Keratinocyte (primary cell): ENCODE measurements at regions not wholly inside any gene's neighbourhood (a gene's known extent, or its start where the extent isn't known, plus 50 kb on each side); places are given as distances from the start of the nearest gene placed in this dataset.
"Not testable (repeated sequence)": the region's sequence is repeated elsewhere in the genome, so short reads cannot be mapped to it uniquely, and the experiment has no call there.

Experiments used
- DNase-seq: peaks from one replicate; pipeline ENCODE4 v3.0.0-alpha.2; 2011; ENCODE audit warnings: low read depth, missing footprints, low spot score
- FAIRE-seq: peaks from 2 replicates; lab custom pipeline; 2011; peaks lifted over from hg19 to GRCh38; lab: Jason Lieb, UNC
- H2AFZ ChIP-seq: 2 replicates; pipeline ENCODE4 v1.6.0; 2012; ENCODE audit warnings: low read length, control low read depth, inconsistent platforms; ENCODE audit not compliant: control insufficient read depth
- H3K27ac ChIP-seq: 2 replicates; pipeline ENCODE4 v1.5.1; 2011; ENCODE audit warnings: low read length; ENCODE audit not compliant: control insufficient read depth, insufficient read depth
- H3K27me3 ChIP-seq: 3 replicates; pipeline ENCODE4 v1.6.0; 2011; ENCODE audit warnings: low read length; ENCODE audit not compliant: control insufficient read depth, insufficient read depth; ENCODE audit errors: extremely low read depth
- H3K36me3 ChIP-seq, 2 experiments: 2 replicates in 1 of 2; 3 replicates in 1 of 2; pipeline ENCODE4 v1.5.1; 2011; ENCODE audit warnings: low read length in 2 of 2, mild to moderate bottlenecking in 1 of 2; ENCODE audit not compliant: control insufficient read depth in 2 of 2, insufficient read depth in 2 of 2; ENCODE audit errors: extremely low read depth in 1 of 2
- H3K4me1 ChIP-seq: 3 replicates; pipeline ENCODE4 v1.5.1; 2011; ENCODE audit warnings: low read length; ENCODE audit not compliant: control insufficient read depth, insufficient read depth; ENCODE audit errors: extremely low read depth
- H3K4me2 ChIP-seq: 3 replicates; pipeline ENCODE4 v1.6.0; 2011; ENCODE audit warnings: low read depth, low read length; ENCODE audit not compliant: control insufficient read depth, insufficient read depth; ENCODE audit errors: extremely low read depth
- H3K4me3 ChIP-seq, 3 experiments: fragments of 200-600 bp in 1 of 3; sonication (generic) in 1 of 3; 2 replicates in 2 of 3; 3 replicates in 1 of 3; pipeline ENCODE4 v1.5.1; 2011 to 2016; ENCODE audit warnings: low read length in 3 of 3, mild to moderate bottlenecking in 3 of 3, control low read depth in 2 of 3, inconsistent platforms in 1 of 3, low read depth in 1 of 3, mixed read lengths in 1 of 3, mixed run types in 1 of 3, moderate library complexity in 1 of 3; ENCODE audit not compliant: control insufficient read depth in 2 of 3, insufficient read depth in 2 of 3; ENCODE audit errors: extremely low read depth in 1 of 3
- H3K79me2 ChIP-seq: 2 replicates; pipeline ENCODE4 v1.6.0; 2012; ENCODE audit warnings: low read length; ENCODE audit not compliant: control insufficient read depth, insufficient read depth
- H3K9ac ChIP-seq: 3 replicates; pipeline ENCODE4 v1.6.0; 2011; ENCODE audit warnings: low read length; ENCODE audit not compliant: control insufficient read depth, insufficient read depth; ENCODE audit errors: extremely low read depth
- H3K9me1 ChIP-seq: 3 replicates; pipeline ENCODE4 v1.6.0; 2011; ENCODE audit warnings: low read length; ENCODE audit not compliant: control insufficient read depth, insufficient read depth; ENCODE audit errors: extremely low read depth
- H3K9me3 ChIP-seq: 2 replicates; pipeline ENCODE4 v1.5.1; 2012; ENCODE audit warnings: low read depth, low read length; ENCODE audit not compliant: control insufficient read depth
- H4K20me1 ChIP-seq: 3 replicates; pipeline ENCODE4 v1.6.0; 2011; ENCODE audit warnings: low read length; ENCODE audit not compliant: control insufficient read depth, insufficient read depth; ENCODE audit errors: extremely low read depth
- EZH2 ChIP-seq: IDR thresholded peaks from one replicate; pipeline ENCODE4 v1.6.1; 2012; ENCODE audit warnings: inconsistent platforms, mild to moderate bottlenecking, low read length, moderate library complexity
- dilution Hi-C: fragments of 300-500 bp; cut with MboI; formaldehyde crosslinking; loops from one replicate; pipeline ENCODE4 v1.7.0; 2020; ENCODE audit warnings: low sequenced_read_pairs; ENCODE audit not compliant: extremely low pct_ligation_motif_present
- TF ChIP-seq, protein P1 (sequence below), 3 experiments: IDR thresholded peaks in 1 of 3; conservative IDR thresholded peaks in 1 of 3; optimal IDR thresholded peaks in 1 of 3; 2 replicates in 2 of 3; 3 replicates in 1 of 3; pipeline versions ENCODE3 to v1.5.1; 2011; ENCODE audit warnings: low read length in 3 of 3, mild to moderate bottlenecking in 3 of 3, moderate library complexity in 2 of 3, control low read depth in 1 of 3, inconsistent platforms in 1 of 3; ENCODE audit not compliant: insufficient read depth in 2 of 3; ENCODE audit errors: extremely low read depth in 1 of 3

DNA sequence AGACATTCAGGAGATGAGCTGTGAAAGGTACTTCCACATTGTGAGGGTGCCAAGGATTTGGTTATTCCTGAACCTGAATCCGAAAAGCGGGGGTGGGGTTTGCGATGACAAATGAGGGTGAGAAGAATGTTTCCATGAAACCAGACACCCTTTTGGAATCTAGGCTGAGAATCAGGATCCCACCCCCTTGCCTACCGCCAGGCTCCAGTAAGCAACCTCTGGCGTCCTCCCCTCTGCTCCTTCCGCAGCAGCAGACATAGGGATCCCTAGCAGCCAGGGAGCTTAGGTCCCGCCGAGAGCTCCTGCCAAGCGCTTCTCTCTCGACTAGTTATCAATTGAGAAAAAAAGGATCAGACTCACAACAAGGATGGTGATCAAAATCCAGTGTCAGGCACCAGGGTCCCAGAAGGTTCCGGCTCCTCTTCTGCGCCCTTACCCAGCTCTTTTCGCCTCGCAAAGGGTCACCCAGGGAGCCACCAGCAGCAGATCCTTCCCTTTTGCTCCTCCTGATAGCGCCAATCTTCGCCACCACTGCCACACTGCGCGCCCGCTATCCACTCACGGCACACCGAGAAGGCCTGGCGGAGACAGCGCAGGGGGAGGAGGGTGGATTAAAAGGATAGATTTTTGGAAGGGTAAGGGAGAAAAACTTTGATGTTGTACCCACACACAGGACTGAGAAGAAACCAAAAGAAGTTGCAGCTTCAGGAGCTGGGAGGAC, 859.5 kb downstream of the KCNJ18 start:
- H4K20me1 ChIP-seq, DNase-seq, H3K36me3 ChIP-seq, H3K4me1 ChIP-seq, H3K9ac ChIP-seq, dilution Hi-C loops, FAIRE-seq, H3K27ac ChIP-seq, H3K4me2 ChIP-seq, H3K27me3 ChIP-seq, H3K9me3 ChIP-seq, H3K4me3 ChIP-seq, H3K79me2 ChIP-seq, H3K9me1 ChIP-seq, H2AFZ ChIP-seq: not testable (repeated sequence)

DNA sequence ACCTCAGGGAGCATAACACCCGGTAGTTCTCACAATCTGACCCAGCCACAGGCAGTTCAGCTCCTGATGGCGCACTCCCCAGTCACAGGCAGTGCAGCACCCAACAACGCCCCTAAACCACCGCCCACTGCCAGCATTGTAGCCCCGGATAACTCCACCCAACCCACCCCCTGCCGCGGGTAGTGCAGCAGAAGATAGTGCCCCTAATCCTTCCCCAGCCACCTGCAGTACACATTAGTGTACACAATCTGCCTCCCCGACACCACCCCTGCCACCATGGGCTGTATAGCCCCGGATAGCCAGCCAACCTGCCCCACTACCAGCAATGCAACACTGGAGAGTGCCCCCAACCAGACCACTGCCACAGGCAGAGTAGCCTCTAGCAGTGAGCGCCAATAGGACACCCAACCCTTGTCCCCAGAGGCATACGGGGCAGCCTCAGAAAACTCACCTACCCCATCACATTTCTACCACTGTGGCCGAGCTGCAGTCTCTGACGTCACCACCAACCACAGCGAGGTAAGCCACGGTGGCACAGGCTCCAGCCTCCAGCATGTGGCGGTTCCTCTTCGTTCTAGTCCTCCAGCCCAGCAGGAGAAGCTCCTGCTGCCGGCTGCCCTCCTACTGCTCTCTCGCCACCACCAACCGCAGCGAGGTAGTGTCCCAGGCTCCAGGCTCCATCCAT, 877.3 kb downstream of the KCNJ18 start:
- Histone ChIP-seq H3K9ac (no peak overlapping the region), H3K4me2 (no peak overlapping the region), H3K9me1 (no peaks in the 10 kb centered on the region), H3K27ac (no peak overlapping the region), H2AFZ (no peak overlapping the region), H3K36me3 (no peaks in the 10 kb centered on the region), H3K27me3 (no peaks in the 10 kb centered on the region), H3K79me2 (no peaks in the 10 kb centered on the region), H3K9me3 (peaks cover 3% of the 10 kb centered on the region), H3K4me1 (no peaks in the 10 kb centered on the region), H3K4me3 (no peak overlapping the region), H4K20me1 (no peaks in the 10 kb centered on the region)
- DNase-seq (no peak), FAIRE-seq (no peak)
- dilution Hi-C loops: no loop called here
- TF ChIP-seq, protein P1, sequence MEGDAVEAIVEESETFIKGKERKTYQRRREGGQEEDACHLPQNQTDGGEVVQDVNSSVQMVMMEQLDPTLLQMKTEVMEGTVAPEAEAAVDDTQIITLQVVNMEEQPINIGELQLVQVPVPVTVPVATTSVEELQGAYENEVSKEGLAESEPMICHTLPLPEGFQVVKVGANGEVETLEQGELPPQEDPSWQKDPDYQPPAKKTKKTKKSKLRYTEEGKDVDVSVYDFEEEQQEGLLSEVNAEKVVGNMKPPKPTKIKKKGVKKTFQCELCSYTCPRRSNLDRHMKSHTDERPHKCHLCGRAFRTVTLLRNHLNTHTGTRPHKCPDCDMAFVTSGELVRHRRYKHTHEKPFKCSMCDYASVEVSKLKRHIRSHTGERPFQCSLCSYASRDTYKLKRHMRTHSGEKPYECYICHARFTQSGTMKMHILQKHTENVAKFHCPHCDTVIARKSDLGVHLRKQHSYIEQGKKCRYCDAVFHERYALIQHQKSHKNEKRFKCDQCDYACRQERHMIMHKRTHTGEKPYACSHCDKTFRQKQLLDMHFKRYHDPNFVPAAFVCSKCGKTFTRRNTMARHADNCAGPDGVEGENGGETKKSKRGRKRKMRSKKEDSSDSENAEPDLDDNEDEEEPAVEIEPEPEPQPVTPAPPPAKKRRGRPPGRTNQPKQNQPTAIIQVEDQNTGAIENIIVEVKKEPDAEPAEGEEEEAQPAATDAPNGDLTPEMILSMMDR (optimal IDR thresholded peaks at IDR 0.05 in 1 of 3, IDR thresholded peaks at IDR 0.05 in 1 of 3, conservative IDR thresholded peaks at IDR 0.05 in 1 of 3; ENCODE audit: extremely low read depth in 1 of 3, insufficient read depth in 2 of 3, low read length in 3 of 3): no peak
- TF ChIP-seq EZH2: no peak
